ENCODE measurements at regions not wholly inside any gene's neighbourhood (a gene's known extent, or its start where the extent isn't known, plus 50 kb on each side); places are given as distances from the start of the nearest gene placed in this dataset.

DNA sequence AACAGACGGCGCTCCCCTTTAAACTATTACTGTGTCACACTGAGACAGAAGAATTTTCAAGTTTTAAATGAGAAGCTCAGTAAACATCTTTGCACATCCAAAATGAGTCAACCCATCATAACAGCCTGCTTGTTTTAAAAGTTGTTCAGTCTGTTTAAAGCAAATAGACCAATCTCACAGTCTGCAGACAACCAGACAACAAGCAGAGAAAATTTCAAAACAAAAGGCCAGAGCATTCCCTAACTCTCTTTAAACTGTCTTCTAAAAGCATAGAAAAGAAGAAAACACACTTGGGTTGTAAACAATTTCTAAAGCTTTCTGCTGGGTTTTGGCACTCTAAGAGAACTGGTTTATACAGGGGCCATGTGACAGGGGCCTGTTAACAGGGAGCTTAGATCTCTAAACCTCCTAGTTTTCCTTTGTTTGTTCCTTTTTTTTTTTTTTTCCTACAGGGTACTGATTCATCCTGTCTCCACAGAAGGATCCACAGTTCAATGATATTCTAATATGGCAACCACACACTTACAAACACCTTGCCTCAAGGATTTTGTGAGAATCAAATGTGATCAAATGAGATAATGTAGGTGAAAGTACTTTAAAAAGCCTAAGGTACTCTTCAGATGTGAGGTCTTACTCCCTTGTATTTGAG, 100.8 kb upstream of the MAML3 start:
- Histone ChIP-seq H3K27me3 (replicated peaks) (no peaks in the 10 kb centered on the region), H3K36me3 (replicated peaks) (no peaks in the 10 kb centered on the region), H3K27ac (peak overlapping the region; percentile 11), H3K4me3 (ENCODE audit: low read depth, low read length) (no peak overlapping the region)
- in situ Hi-C loops (cut with HindIII; ENCODE audit: low pct_ligation_motif_present, low sequenced_read_pairs): no loop called here
- TF ChIP-seq CTCF (IDR thresholded peaks at IDR 0.05; ENCODE audit: low read depth, low read length, missing control alignments): no peak
- no peak for DNase-seq

GRCh38 chr4:140253556-140254027, 99.6 kb upstream of the MAML3 start:
- DNase-seq: no peak
- no peak for TF ChIP-seq CTCF (IDR thresholded peaks at IDR 0.05; ENCODE audit: low read depth, low read length, missing control alignments)
- Histone ChIP-seq H3K27ac (no peak overlapping the region), H3K36me3 (replicated peaks) (no peaks in the 10 kb centered on the region), H3K27me3 (replicated peaks) (no peaks in the 10 kb centered on the region), H3K4me3 (ENCODE audit: low read depth, low read length) (no peak overlapping the region)
- in situ Hi-C loops (cut with HindIII; ENCODE audit: low pct_ligation_motif_present, low sequenced_read_pairs): no loop called here

DNA sequence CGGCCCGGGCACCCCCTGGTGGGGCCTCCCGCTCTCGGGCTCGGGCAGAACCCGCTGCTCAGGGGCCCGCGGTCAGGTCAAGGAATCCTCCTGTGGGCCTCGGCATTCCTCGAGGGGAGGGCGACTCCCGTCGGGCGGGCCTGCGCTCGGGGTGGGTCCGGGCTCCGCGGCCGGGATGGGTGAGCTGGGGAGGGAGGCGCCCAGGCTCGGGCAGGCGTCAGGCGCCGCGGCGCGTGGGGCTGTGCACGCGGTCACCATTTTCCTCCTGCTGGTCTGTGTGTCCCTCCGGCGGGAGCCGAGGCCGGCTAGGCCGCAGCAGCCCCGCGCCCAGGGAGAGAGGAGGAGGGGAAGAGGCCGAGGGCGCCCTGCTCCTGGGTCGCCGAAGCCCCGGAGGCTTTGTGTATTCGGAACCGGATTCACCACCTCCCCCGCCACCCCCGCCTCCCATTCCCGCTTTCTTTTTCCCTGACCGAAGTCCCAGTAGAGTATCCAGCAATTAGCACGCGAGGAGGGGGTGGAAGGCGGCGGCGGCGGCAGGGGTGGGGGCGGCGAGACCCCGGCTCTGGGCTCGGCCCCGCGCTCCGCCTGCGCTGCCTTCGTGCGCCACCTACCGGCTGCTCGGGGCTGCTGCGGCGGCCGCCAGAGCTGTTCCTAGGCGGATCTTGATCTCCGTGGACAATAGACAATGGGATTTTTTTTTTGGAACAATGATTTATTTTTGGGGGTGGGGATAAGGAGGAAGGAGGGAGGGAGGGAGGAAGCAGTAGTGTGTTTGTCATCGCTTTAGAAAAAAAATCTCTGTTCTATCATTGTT, 99.0 kb upstream of the MAML3 start:
- Histone ChIP-seq H3K27ac (peak overlapping the region; percentile 71), H3K4me3 (ENCODE audit: low read depth, low read length) (peak overlapping the region; percentile 57), H3K27me3 (replicated peaks) (no peaks in the 10 kb centered on the region), H3K36me3 (replicated peaks) (no peaks in the 10 kb centered on the region)
- DNase-seq: peak; percentile 38
- in situ Hi-C loops (cut with HindIII; ENCODE audit: low pct_ligation_motif_present, low sequenced_read_pairs): no loop called here
- TF ChIP-seq CTCF (IDR thresholded peaks at IDR 0.05; ENCODE audit: low read depth, low read length, missing control alignments): peak; percentile 80

DNA sequence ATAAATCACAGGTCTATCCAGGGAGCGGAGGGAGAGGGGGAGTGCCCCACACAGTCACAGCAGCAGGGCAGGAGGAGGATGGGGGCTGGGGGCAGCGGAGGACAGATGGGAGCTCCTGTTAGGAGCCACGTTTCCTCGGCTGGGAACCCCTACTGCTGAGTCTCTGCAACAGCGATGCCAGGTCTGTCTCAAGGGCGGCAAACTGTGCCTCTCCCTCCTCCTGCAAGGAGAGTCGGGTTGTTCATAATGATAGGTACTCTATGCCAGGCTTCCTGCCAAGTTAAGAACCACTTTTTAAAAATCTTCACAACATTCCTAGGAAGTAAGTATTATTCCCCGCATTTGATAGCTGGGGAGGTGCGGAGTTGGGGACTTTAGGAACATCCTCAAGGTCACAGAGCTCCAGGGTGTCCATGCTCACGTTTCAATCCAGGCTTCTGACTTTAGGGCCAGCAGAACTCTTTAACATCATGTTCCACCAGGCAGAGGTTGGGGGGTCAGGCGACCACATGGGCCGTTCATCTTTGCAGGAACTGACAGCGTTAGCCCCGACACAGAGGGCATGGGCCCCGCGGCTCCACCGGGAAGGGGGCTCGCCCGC, 98.3 kb upstream of the MAML3 start:
- H3K27me3 ChIP-seq (replicated peaks): no peaks in the 10 kb centered on the region
- no peaks in the 10 kb centered on the region for H3K36me3 ChIP-seq (replicated peaks)
- peak overlapping the region; percentile 57 for H3K4me3 ChIP-seq (ENCODE audit: low read depth, low read length)
- H3K27ac ChIP-seq: peak overlapping the region; percentile 71
- peak; percentile 30 for TF ChIP-seq CTCF (IDR thresholded peaks at IDR 0.05; ENCODE audit: low read depth, low read length, missing control alignments)
- in situ Hi-C loops (cut with HindIII; ENCODE audit: low pct_ligation_motif_present, low sequenced_read_pairs): no loop called here
- no peak for DNase-seq

- no peak for DNase-seq
- in situ Hi-C loops (cut with HindIII; ENCODE audit: low pct_ligation_motif_present, low sequenced_read_pairs): no loop called here
These were observed 97.6 kb upstream of the MAML3 start for GRCh38 chr4:140251571-140251970.

More at GRCh38 chr4:140251571-140251970, 97.6 kb upstream of the MAML3 start:
- Histone ChIP-seq H3K27ac (no peak overlapping the region), H3K36me3 (replicated peaks) (no peaks in the 10 kb centered on the region), H3K27me3 (replicated peaks) (no peaks in the 10 kb centered on the region), H3K4me3 (ENCODE audit: low read depth, low read length) (no peak overlapping the region)
- TF ChIP-seq CTCF (IDR thresholded peaks at IDR 0.05; ENCODE audit: low read depth, low read length, missing control alignments): no peak

All from brain microvascular endothelial cell (primary cell).